PC-9 (cell line): ENCODE measurements at regions not wholly inside any gene's neighbourhood (a gene's known extent, or its start where the extent isn't known, plus 50 kb on each side); places are given as distances from the start of the nearest gene placed in this dataset.
"Not testable (repeated sequence)": the region's sequence is repeated elsewhere in the genome, so short reads cannot be mapped to it uniquely, and the experiment has no call there.

Experiments
- BruUV-seq: library from RNA; stranded (reverse); fragments of 400-500 nt; replicated peaks from 2 replicates; lab custom pipeline; 2021; lab: Mats Ljungman, UMichigan
- CTCF ChIA-PET: fragments of 300-600 bp; sonication (Branson Sonifier 250); formaldehyde crosslinking; loops from one replicate; lab custom pipeline; 2022; ENCODE audit warnings: antibody characterized with exemption; lab: Charles Lee
- POLR2A ChIA-PET: fragments of 300-600 bp; sonication (Branson Sonifier 250); formaldehyde crosslinking; loops from one replicate; lab custom pipeline; 2022; ENCODE audit warnings: antibody characterized with exemption; ENCODE audit not compliant: unreplicated experiment; lab: Charles Lee
- DNase-seq, 2 experiments: peaks; one replicate each; pipeline versions ENCODE4 v3.0.0 to v3.0.0-alpha.2; 2015 to 2022; ENCODE audit warnings: mixed read lengths in 1 of 2
- H2AFZ ChIP-seq: fragments of 200-600 bp; sonication (generic); 2 replicates; pipeline ENCODE4 v1.8.1; 2017; ENCODE audit warnings: antibody characterized with exemption
- H3F3A ChIP-seq: fragments of 200-600 bp; sonication (generic); 2 replicates; pipeline ENCODE4 v1.8.1; 2017; ENCODE audit warnings: antibody characterized with exemption, mild to moderate bottlenecking, low read depth; ENCODE audit not compliant: insufficient read depth
- H3K27ac ChIP-seq: fragments of 200-600 bp; sonication (generic); 2 replicates; pipeline ENCODE4 v1.6.1; 2016; ENCODE audit warnings: mixed run types
- H3K27me3 ChIP-seq: fragments of 200-600 bp; sonication (generic); 2 replicates; pipeline ENCODE4 v1.6.1; 2016; ENCODE audit warnings: low read depth, mixed run types; ENCODE audit not compliant: insufficient read depth
- H3K36me3 ChIP-seq: fragments of 200-600 bp; sonication (generic); 2 replicates; pipeline ENCODE4 v1.6.1; 2016; ENCODE audit warnings: low read depth, mixed run types
- H3K4me1 ChIP-seq: fragments of 200-600 bp; sonication (generic); replicated peaks from 2 replicates; pipeline ENCODE4 v1.6.1; 2016; ENCODE audit warnings: mixed run types; ENCODE audit not compliant: insufficient read depth
- H3K4me2 ChIP-seq: fragments of 200-600 bp; sonication (generic); 2 replicates; pipeline ENCODE4 v1.6.1; 2017; ENCODE audit warnings: mixed run types
- H3K4me3 ChIP-seq: fragments of 200-600 bp; sonication (generic); 2 replicates; pipeline ENCODE4 v1.6.1; 2016; ENCODE audit warnings: mixed run types
- H3K79me2 ChIP-seq: fragments of 200-600 bp; sonication (generic); 2 replicates; pipeline ENCODE4 v1.6.1; 2017; ENCODE audit warnings: low read depth, mixed run types
- H3K9me2 ChIP-seq: fragments of 200-600 bp; sonication (generic); 2 replicates; pipeline ENCODE4 v1.8.1; 2017; ENCODE audit warnings: mild to moderate bottlenecking; ENCODE audit not compliant: insufficient read depth
- H3K9me3 ChIP-seq: fragments of 200-600 bp; sonication (generic); 2 replicates; pipeline ENCODE4 v1.8.1; 2016; ENCODE audit warnings: low read depth; ENCODE audit not compliant: insufficient read depth
- H4K20me1 ChIP-seq: fragments of 200-600 bp; sonication (generic); 2 replicates; pipeline ENCODE4 v1.8.1; 2017; ENCODE audit not compliant: insufficient read depth
- EZH2 ChIP-seq: fragments of 200-600 bp; sonication (generic); IDR thresholded peaks from 2 replicates; pipeline ENCODE4 v1.8.0; 2017; ENCODE audit warnings: antibody characterized with exemption, low read depth
- intact Hi-C: fragments of 100-400 bp; cut with micrococcal nuclease; formaldehyde crosslinking; loops from one replicate; pipeline ENCODE4 v1.10.0; 2022; ENCODE audit not compliant: unreplicated experiment
- TF ChIP-seq, protein P1 (sequence below): fragments of 200-600 bp; sonication (generic); conservative IDR thresholded peaks from 2 replicates; pipeline ENCODE4 v1.6.1; 2017; ENCODE audit warnings: mixed run types, antibody characterized with exemption, mild to moderate bottlenecking, moderate library complexity

DNA sequence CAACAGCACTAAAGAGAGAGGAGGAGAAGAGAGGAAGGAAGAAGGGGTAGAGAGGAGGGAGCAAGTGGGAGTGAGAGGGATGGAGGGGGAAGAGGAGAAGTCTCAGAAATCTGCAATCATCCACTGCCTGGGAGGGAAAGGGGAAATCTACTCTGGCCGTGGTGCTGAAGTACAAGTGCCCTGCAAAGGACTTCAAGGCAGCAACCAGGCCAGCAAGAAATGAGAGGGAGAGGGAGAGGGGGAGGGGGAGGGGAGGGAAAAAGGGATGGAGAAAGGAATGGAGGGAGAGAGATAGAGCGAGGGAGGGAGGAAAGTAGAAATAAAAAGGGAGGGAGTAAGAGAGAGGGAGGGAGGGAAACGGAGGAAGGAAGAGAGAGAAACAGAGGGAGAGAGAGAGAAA, 130.8 kb upstream of the EEF2KMT start:
- BruUV-seq, result no TSS peak
- Histone ChIP-seq H3K4me2 (no peak overlapping the region), H2AFZ (no peak overlapping the region), H3K9me2 (no peaks in the 10 kb centered on the region), H4K20me1 (no peaks in the 10 kb centered on the region), H3K9me3 (no peaks in the 10 kb centered on the region), H3K4me3 (no peak overlapping the region), H3K27me3 (peaks cover 52% of the 10 kb centered on the region), H3F3A (no peaks in the 10 kb centered on the region), H3K79me2 (no peaks in the 10 kb centered on the region), H3K4me1 (no peaks in the 10 kb centered on the region), H3K27ac (no peak overlapping the region), H3K36me3 (no peaks in the 10 kb centered on the region)
- intact Hi-C loops, result no loop called here
- ChIA-PET POLR2A (no interaction called here), CTCF (no interaction called here)
- TF ChIP-seq, protein P1, sequence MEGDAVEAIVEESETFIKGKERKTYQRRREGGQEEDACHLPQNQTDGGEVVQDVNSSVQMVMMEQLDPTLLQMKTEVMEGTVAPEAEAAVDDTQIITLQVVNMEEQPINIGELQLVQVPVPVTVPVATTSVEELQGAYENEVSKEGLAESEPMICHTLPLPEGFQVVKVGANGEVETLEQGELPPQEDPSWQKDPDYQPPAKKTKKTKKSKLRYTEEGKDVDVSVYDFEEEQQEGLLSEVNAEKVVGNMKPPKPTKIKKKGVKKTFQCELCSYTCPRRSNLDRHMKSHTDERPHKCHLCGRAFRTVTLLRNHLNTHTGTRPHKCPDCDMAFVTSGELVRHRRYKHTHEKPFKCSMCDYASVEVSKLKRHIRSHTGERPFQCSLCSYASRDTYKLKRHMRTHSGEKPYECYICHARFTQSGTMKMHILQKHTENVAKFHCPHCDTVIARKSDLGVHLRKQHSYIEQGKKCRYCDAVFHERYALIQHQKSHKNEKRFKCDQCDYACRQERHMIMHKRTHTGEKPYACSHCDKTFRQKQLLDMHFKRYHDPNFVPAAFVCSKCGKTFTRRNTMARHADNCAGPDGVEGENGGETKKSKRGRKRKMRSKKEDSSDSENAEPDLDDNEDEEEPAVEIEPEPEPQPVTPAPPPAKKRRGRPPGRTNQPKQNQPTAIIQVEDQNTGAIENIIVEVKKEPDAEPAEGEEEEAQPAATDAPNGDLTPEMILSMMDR, result no peak
- TF ChIP-seq EZH2, result no peak
- no peak for DNase-seq

DNA sequence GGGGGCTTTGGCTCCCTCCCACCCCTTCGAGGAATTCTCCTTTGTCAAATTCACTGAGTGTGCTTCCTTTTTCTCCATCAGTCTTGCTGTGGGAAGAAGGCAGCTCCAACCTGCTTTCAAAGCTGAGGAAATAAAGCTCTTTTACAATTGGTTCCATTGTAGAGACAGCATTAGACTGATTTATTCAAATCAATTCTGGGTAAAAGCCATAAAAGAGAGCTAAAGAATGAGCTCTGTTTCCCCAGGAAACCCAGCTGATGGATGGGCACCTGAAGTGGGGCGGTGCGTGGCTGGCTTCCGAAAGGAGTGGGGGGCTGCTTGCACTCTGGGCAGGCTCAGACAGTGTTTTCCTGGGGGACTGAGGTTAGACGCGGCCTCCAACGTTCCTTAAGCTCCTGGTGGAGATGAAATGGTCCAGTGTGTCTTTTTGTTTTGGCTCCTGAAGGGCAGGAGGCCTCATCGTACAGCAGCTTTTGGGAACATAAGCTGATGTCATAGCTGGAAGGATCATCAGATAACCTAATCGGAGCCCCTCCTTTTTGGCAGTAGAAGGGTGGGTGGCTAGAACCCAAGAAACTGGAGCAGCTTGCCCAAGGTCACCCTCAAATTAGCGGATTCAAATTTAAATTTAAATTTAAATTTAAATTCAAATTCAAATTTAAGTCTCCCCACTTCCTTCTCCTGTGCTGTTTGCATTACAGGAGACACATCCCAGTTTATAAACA, 128.5 kb upstream of the EEF2KMT start:
- Histone ChIP-seq H3F3A (no peaks in the 10 kb centered on the region), H3K9me3 (no peaks in the 10 kb centered on the region), H3K4me1 (no peaks in the 10 kb centered on the region), H3K27me3 (peaks cover 50% of the 10 kb centered on the region), H3K79me2 (no peaks in the 10 kb centered on the region), H3K4me3 (no peak overlapping the region), H3K4me2 (no peak overlapping the region), H3K9me2 (no peaks in the 10 kb centered on the region), H3K36me3 (no peaks in the 10 kb centered on the region), H4K20me1 (no peaks in the 10 kb centered on the region), H3K27ac (no peak overlapping the region), H2AFZ (no peak overlapping the region)
- ChIA-PET POLR2A (no interaction called here), CTCF (no interaction called here)
- DNase-seq, result no peak
- intact Hi-C loops, result no loop called here
- TF ChIP-seq, protein P1, result no peak
- no peak for TF ChIP-seq EZH2
- BruUV-seq, result no TSS peak

- Histone ChIP-seq H3K9me2 (no peaks in the 10 kb centered on the region), H3K4me2 (no peak overlapping the region), H3K4me1 (no peaks in the 10 kb centered on the region), H3F3A (no peaks in the 10 kb centered on the region), H4K20me1 (no peaks in the 10 kb centered on the region), H3K4me3 (no peak overlapping the region), H3K79me2 (no peaks in the 10 kb centered on the region), H3K27ac (no peak overlapping the region), H3K9me3 (no peaks in the 10 kb centered on the region), H2AFZ (no peak overlapping the region), H3K36me3 (no peaks in the 10 kb centered on the region), H3K27me3 (peaks cover 48% of the 10 kb centered on the region)
- no peak for DNase-seq
- TF ChIP-seq, protein P1, result no peak
- no peak for TF ChIP-seq EZH2
- BruUV-seq, result no TSS peak
- intact Hi-C loops, result no loop called here
- CTCF ChIA-PET, result no interaction called here
- POLR2A ChIA-PET, result no interaction called here
Measured at GRCh38 chr16:5222761-5223160, 125.2 kb upstream of the EEF2KMT start.

GRCh38 chr16:5221831-5222230, 124.2 kb upstream of the EEF2KMT start:
- H3K4me3 ChIP-seq, H4K20me1 ChIP-seq, H3F3A ChIP-seq, H3K9me3 ChIP-seq, intact Hi-C loops, H3K9me2 ChIP-seq, H3K27ac ChIP-seq, H3K79me2 ChIP-seq, H3K4me2 ChIP-seq, DNase-seq, POLR2A ChIA-PET, H3K4me1 ChIP-seq, H2AFZ ChIP-seq, BruUV-seq, H3K36me3 ChIP-seq, CTCF ChIA-PET: not testable (repeated sequence)
- peaks cover 48% of the 10 kb centered on the region for H3K27me3 ChIP-seq
